OCI-LY1 (cell line): ENCODE measurements at regions not wholly inside any gene's neighbourhood (a gene's known extent, or its start where the extent isn't known, plus 50 kb on each side); places are given as distances from the start of the nearest gene placed in this dataset.

Experiments used
- H2AFZ ChIP-seq: fragments of 200-600 bp; sonication (generic), shearing (Covaris generic); 2 replicates; pipeline ENCODE4 v1.6.0; 2014; ENCODE audit warnings: antibody characterized with exemption, mild to moderate bottlenecking, low read length
- H3F3A ChIP-seq: fragments of 200-600 bp; sonication (generic), shearing (Covaris generic); 2 replicates; pipeline ENCODE4 v1.6.0; 2014; ENCODE audit warnings: mild to moderate bottlenecking, antibody characterized with exemption, low read length, moderate library complexity; ENCODE audit not compliant: insufficient read depth
- H3K27ac ChIP-seq: fragments of 200-600 bp; sonication (generic); 2 replicates; pipeline ENCODE4 v1.5.1; 2014; ENCODE audit warnings: low read length, mixed run types, mild to moderate bottlenecking, low read depth; ENCODE audit not compliant: poor library complexity, severe bottlenecking
- H3K27me3 ChIP-seq: fragments of 200-600 bp; sonication (generic); 2 replicates; pipeline ENCODE4 v1.6.0; 2014; ENCODE audit warnings: antibody characterized with exemption, mild to moderate bottlenecking, low read length, moderate library complexity; ENCODE audit not compliant: insufficient read depth
- H3K36me3 ChIP-seq: fragments of 200-600 bp; sonication (generic); 2 replicates; pipeline ENCODE4 v1.6.1; 2014; ENCODE audit warnings: mild to moderate bottlenecking, antibody characterized with exemption, low read length, moderate library complexity, mixed read lengths; ENCODE audit not compliant: insufficient read depth
- H3K4me1 ChIP-seq: fragments of 200-600 bp; sonication (generic); 2 replicates; pipeline ENCODE4 v1.5.1; 2014; ENCODE audit warnings: mild to moderate bottlenecking, low read length, moderate library complexity; ENCODE audit not compliant: insufficient read depth, severe bottlenecking
- H3K4me2 ChIP-seq: fragments of 200-600 bp; sonication (generic), shearing (Covaris generic); 2 replicates; pipeline ENCODE4 v1.6.1; 2014; ENCODE audit warnings: low read length
- H3K4me3 ChIP-seq: fragments of 200-600 bp; sonication (generic); 2 replicates; pipeline ENCODE4 v1.5.1; 2014; ENCODE audit warnings: low read length, low read depth, mild to moderate bottlenecking, mixed read lengths; ENCODE audit not compliant: poor library complexity, severe bottlenecking
- H3K79me2 ChIP-seq: fragments of 200-600 bp; shearing (Covaris generic); 2 replicates; pipeline ENCODE4 v1.6.1; 2016; ENCODE audit warnings: mixed run types, low read length, mixed read lengths; ENCODE audit not compliant: insufficient read depth
- H3K9ac ChIP-seq: fragments of 200-600 bp; sonication (generic), shearing (Covaris generic); 2 replicates; pipeline ENCODE4 v1.6.1; 2014; ENCODE audit warnings: mild to moderate bottlenecking, low read length, mixed read lengths
- H3K9me2 ChIP-seq: fragments of 200-600 bp; sonication (generic), shearing (Covaris generic); 2 replicates; pipeline ENCODE4 v1.6.1; 2014; ENCODE audit warnings: low read depth, mild to moderate bottlenecking, low read length, mixed read lengths
- H3K9me3 ChIP-seq: fragments of 200-600 bp; shearing (Covaris generic); 2 replicates; pipeline ENCODE4 v1.6.1; 2014; ENCODE audit warnings: low read length, mixed read lengths
- H4K20me1 ChIP-seq: fragments of 200-600 bp; sonication (generic), shearing (Covaris generic); 2 replicates; pipeline ENCODE4 v1.6.0; 2016; ENCODE audit warnings: mild to moderate bottlenecking, low read length; ENCODE audit not compliant: insufficient read depth
- CTCF ChIP-seq: fragments of 200-600 bp; sonication (generic), shearing (Covaris generic); IDR thresholded peaks from 2 replicates; pipeline ENCODE4 v1.5.1; 2017; ENCODE audit warnings: mild to moderate bottlenecking, antibody characterized with exemption, low read length, moderate library complexity, mixed read lengths
- EZH2 ChIP-seq: fragments of 200-600 bp; sonication (generic), shearing (Covaris generic); IDR thresholded peaks from 2 replicates; pipeline ENCODE4 v1.8.0; 2017; ENCODE audit warnings: borderline replicate concordance, mixed run types, mild to moderate bottlenecking, antibody characterized with exemption, low read length, moderate library complexity, mixed read lengths

GRCh38 chr2:217150236-217150635 is 290.4 kb upstream of the TNP1 start:
- H3K4me1 ChIP-seq = no peaks in the 10 kb centered on the region
- no peak overlapping the region for H3K9ac ChIP-seq
- no peaks in the 10 kb centered on the region for H3K9me2 ChIP-seq
- no peak overlapping the region for H3K4me3 ChIP-seq
- no peak overlapping the region for H2AFZ ChIP-seq
- no peaks in the 10 kb centered on the region for H3K36me3 ChIP-seq
- H3F3A ChIP-seq = no peaks in the 10 kb centered on the region
- no peak overlapping the region for H3K27ac ChIP-seq
- H3K79me2 ChIP-seq = no peaks in the 10 kb centered on the region
- H3K4me2 ChIP-seq = no peak overlapping the region
- H4K20me1 ChIP-seq = no peaks in the 10 kb centered on the region
- H3K27me3 ChIP-seq = no peaks in the 10 kb centered on the region
- no peaks in the 10 kb centered on the region for H3K9me3 ChIP-seq
- TF ChIP-seq EZH2 (no peak), CTCF (no peak)

GRCh38 chr2:217149087-217149660 is 289.3 kb upstream of the TNP1 start:
- H3K36me3 ChIP-seq = no peaks in the 10 kb centered on the region
- H3K27me3 ChIP-seq = no peaks in the 10 kb centered on the region
- H3K9me2 ChIP-seq = no peaks in the 10 kb centered on the region
- no peak overlapping the region for H2AFZ ChIP-seq
- no peak overlapping the region for H3K4me2 ChIP-seq
- H3K9me3 ChIP-seq = no peaks in the 10 kb centered on the region
- H3F3A ChIP-seq = no peaks in the 10 kb centered on the region
- H3K4me3 ChIP-seq = no peak overlapping the region
- no peaks in the 10 kb centered on the region for H4K20me1 ChIP-seq
- TF ChIP-seq CTCF = no peak
- no peak overlapping the region for H3K27ac ChIP-seq
- H3K79me2 ChIP-seq = no peaks in the 10 kb centered on the region
- H3K9ac ChIP-seq = no peak overlapping the region
- no peaks in the 10 kb centered on the region for H3K4me1 ChIP-seq

GRCh38 chr2:217147818-217148217 is 288.0 kb upstream of the TNP1 start:
- H3K9me2 ChIP-seq = no peaks in the 10 kb centered on the region
- no peaks in the 10 kb centered on the region for H3K27me3 ChIP-seq
- no peak overlapping the region for H3K27ac ChIP-seq
- H3K36me3 ChIP-seq = no peaks in the 10 kb centered on the region
- no peaks in the 10 kb centered on the region for H3K79me2 ChIP-seq
- H3K9ac ChIP-seq = no peak overlapping the region
- no peak overlapping the region for H2AFZ ChIP-seq
- TF ChIP-seq EZH2 (no peak), CTCF (no peak)
- H3F3A ChIP-seq = no peaks in the 10 kb centered on the region
- H4K20me1 ChIP-seq = no peaks in the 10 kb centered on the region
- H3K4me2 ChIP-seq = no peak overlapping the region
- no peaks in the 10 kb centered on the region for H3K4me1 ChIP-seq
- no peak overlapping the region for H3K4me3 ChIP-seq
- H3K9me3 ChIP-seq = no peaks in the 10 kb centered on the region
